ENCODE measurements at regions not wholly inside any gene's neighbourhood (a gene's known extent, or its start where the extent isn't known, plus 50 kb on each side); places are given as distances from the start of the nearest gene placed in this dataset.

DNA sequence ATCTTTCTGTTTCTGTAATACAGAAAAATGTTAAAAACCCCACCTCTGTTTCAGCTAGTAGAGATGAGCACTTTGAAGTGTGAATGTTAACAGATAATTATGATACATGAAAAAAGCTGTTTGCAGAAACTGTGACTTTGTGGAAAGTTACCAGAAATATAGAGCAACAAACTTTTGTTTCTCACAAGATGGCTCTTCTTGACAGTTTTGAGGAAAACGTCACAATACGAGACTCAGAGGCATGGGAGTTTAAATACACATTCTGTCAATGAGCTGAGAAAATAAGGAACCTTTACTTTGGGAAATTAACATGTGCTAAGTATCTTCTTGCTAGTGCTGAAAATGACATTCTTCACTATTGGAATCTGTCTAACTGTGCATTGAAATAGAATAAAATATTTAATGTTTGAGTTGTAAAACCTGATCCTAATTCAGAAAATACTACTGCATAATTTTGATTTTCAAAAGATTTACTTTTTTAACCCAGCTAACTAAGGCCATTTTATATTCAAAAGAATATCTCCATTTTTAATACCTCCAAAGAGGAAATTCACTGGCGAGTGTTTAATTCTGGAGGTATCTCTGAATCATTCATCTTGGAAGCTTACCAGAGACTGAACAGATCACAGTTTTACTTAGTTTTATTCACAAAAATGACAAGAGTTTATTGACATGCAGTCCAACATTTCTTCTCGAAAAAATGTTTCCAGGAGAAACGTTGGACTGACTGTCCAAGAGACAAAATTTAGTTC, 308.9 kb upstream of the LRFN5 start:
- TF ChIP-seq, protein P1, sequence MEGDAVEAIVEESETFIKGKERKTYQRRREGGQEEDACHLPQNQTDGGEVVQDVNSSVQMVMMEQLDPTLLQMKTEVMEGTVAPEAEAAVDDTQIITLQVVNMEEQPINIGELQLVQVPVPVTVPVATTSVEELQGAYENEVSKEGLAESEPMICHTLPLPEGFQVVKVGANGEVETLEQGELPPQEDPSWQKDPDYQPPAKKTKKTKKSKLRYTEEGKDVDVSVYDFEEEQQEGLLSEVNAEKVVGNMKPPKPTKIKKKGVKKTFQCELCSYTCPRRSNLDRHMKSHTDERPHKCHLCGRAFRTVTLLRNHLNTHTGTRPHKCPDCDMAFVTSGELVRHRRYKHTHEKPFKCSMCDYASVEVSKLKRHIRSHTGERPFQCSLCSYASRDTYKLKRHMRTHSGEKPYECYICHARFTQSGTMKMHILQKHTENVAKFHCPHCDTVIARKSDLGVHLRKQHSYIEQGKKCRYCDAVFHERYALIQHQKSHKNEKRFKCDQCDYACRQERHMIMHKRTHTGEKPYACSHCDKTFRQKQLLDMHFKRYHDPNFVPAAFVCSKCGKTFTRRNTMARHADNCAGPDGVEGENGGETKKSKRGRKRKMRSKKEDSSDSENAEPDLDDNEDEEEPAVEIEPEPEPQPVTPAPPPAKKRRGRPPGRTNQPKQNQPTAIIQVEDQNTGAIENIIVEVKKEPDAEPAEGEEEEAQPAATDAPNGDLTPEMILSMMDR (IDR thresholded peaks at IDR 0.05; ENCODE audit: poor library complexity, severe bottlenecking) = no peak
- no peak for TF ChIP-seq POLR2AphosphoS5 (IDR thresholded peaks at IDR 0.05)
- TF ChIP-seq EP300 (conservative IDR thresholded peaks at IDR 0.05; ENCODE audit: poor library complexity, severe bottlenecking) = no peak
- TF ChIP-seq EZH2 (IDR thresholded peaks at IDR 0.05; ENCODE audit: borderline replicate concordance, insufficient read depth, low read length, poor library complexity, severe bottlenecking) = no peak

Measured in neural cell (in vitro differentiated cells).